A549 (cell line): ENCODE measurements at regions not wholly inside any gene's neighbourhood (a gene's known extent, or its start where the extent isn't known, plus 50 kb on each side); places are given as distances from the start of the nearest gene placed in this dataset.

Experiments used
- ATAC-seq, 2 experiments: fragments of 200-7000 bp in 1 of 2; fragments of >200 bp in 1 of 2; cut with Nextera tagmentation in 1 of 2; cut with Tn5 transposase in 1 of 2; 3 replicates each; pipeline versions ENCODE4 v1.8.0 to v1.9.1; 2018 to 2020; ENCODE audit warnings: mild to moderate bottlenecking in 1 of 2, moderate library complexity in 1 of 2
- CTCF ChIA-PET: fragments of 300-600 bp; sonication (Branson Sonifier 250); formaldehyde crosslinking; extraction: SDS; loops from one replicate; lab custom pipeline; 2021; ENCODE audit warnings: antibody characterized with exemption, inconsistent platforms; lab: Yijun Ruan, JAX
- POLR2A ChIA-PET: fragments of 350-600 bp; formaldehyde crosslinking; extraction: SDS; loops from one replicate; lab custom pipeline; 2021; ENCODE audit warnings: antibody characterized with exemption, inconsistent platforms; lab: Yijun Ruan, JAX
- DNase-seq, 2 experiments: peaks; one replicate each; pipeline versions ENCODE4 v3.0.0 to v3.0.0-alpha.2; 2011 to 2016; ENCODE audit warnings: low read depth in 1 of 2, low spot score in 1 of 2
- FAIRE-seq: peaks from 2 replicates; lab custom pipeline; 2011; peaks lifted over from hg19 to GRCh38; lab: Jason Lieb, UNC
- H3K27ac ChIP-seq, 2 experiments: fragments of >200 bp; sonication (Bioruptor Twin); formaldehyde crosslinking; 3 replicates each; pipeline ENCODE4 v1.5.1; 2016 to 2017
- H3K4me1 ChIP-seq: fragments of >200 bp; sonication (Bioruptor Twin); formaldehyde crosslinking; 3 replicates; pipeline ENCODE4 v1.6.1; 2016
- H3K4me2 ChIP-seq: fragments of >200 bp; sonication (Bioruptor Twin); formaldehyde crosslinking; 3 replicates; pipeline ENCODE4 v1.6.1; 2016
- H3K4me3 ChIP-seq: fragments of >200 bp; sonication (Bioruptor Twin); formaldehyde crosslinking; 3 replicates; pipeline ENCODE4 v1.5.1; 2016
- H3K9me3 ChIP-seq: fragments of >200 bp; sonication (Bioruptor Twin); formaldehyde crosslinking; 3 replicates; pipeline ENCODE4 v1.6.1; 2016
- BCL3 ChIP-seq: fragments of >200 bp; sonication (Bioruptor Twin); formaldehyde crosslinking; IDR thresholded peaks from 3 replicates; pipeline ENCODE4 v1.6.1; 2016
- CBX2 ChIP-seq: fragments of 200-600 bp; sonication (generic); IDR thresholded peaks from 2 replicates; pipeline ENCODE4 v1.6.1; 2016; ENCODE audit warnings: low read depth, mild to moderate bottlenecking, borderline replicate concordance
- CHD2 ChIP-seq: fragments of 150-350 bp; IDR thresholded peaks from 2 replicates; pipeline ENCODE4 v1.6.1; 2014; ENCODE audit warnings: low read length; ENCODE audit not compliant: partially characterized antibody
- CHD4 ChIP-seq: fragments of 200-600 bp; sonication (generic); IDR thresholded peaks from 2 replicates; pipeline ENCODE4 v1.6.1; 2016; ENCODE audit warnings: antibody characterized with exemption, mild to moderate bottlenecking, borderline replicate concordance
- CTCF ChIP-seq: fragments of >200 bp; sonication (Bioruptor Twin); formaldehyde crosslinking; IDR thresholded peaks from 3 replicates; pipeline ENCODE4 v1.5.1; 2016
- E2F6 ChIP-seq: IDR thresholded peaks from 2 replicates; pipeline ENCODE4 v1.6.1; 2012; ENCODE audit warnings: low read depth, borderline replicate concordance
- EHMT2 ChIP-seq: fragments of 200-600 bp; sonication (generic); IDR thresholded peaks from 2 replicates; pipeline ENCODE4 v1.6.1; 2016; ENCODE audit warnings: antibody characterized with exemption, low read depth, mild to moderate bottlenecking, moderate library complexity
- ELK1 ChIP-seq: fragments of 150-350 bp; IDR thresholded peaks from 2 replicates; pipeline ENCODE4 v1.6.1; 2014; ENCODE audit warnings: low read depth, mild to moderate bottlenecking, low read length
- ESRRA ChIP-seq: fragments of 150-350 bp; IDR thresholded peaks from 2 replicates; pipeline ENCODE4 v1.6.1; 2014; ENCODE audit warnings: mild to moderate bottlenecking, low read length, borderline replicate concordance
- HEYL ChIP-seq: fragments of 250-450 bp; sonication (Bioruptor Pico); IDR thresholded peaks from 2 replicates; pipeline ENCODE4 v1.8.0; 2021; ENCODE audit warnings: mild to moderate bottlenecking, moderate library complexity
- KDM1A ChIP-seq: fragments of 200-600 bp; sonication (generic); IDR thresholded peaks from 2 replicates; pipeline ENCODE4 v1.6.1; 2016; ENCODE audit warnings: low read depth, mild to moderate bottlenecking
- MAFK ChIP-seq: fragments of 450-650 bp; IDR thresholded peaks from 2 replicates; pipeline ENCODE4 v1.6.1; 2014; ENCODE audit not compliant: partially characterized antibody
- MAX ChIP-seq: IDR thresholded peaks from 2 replicates; pipeline ENCODE4 v1.6.1; 2012
- MAZ ChIP-seq: fragments of 150-350 bp; IDR thresholded peaks from 2 replicates; pipeline ENCODE4 v1.6.1; 2014; ENCODE audit warnings: antibody characterized with exemption, low read depth, low read length, borderline replicate concordance
- MYC ChIP-seq: IDR thresholded peaks from 2 replicates; pipeline ENCODE4 v1.6.1; 2012; ENCODE audit warnings: mild to moderate bottlenecking, inconsistent platforms, low read length, improper control_type of control experiment, borderline replicate concordance
- NPAS2 ChIP-seq: fragments of 250-450 bp; sonication (Bioruptor Pico); IDR thresholded peaks from 2 replicates; pipeline ENCODE4 v1.8.0; 2022; ENCODE audit warnings: mild to moderate bottlenecking, moderate library complexity, borderline replicate concordance
- PBX3 ChIP-seq: IDR thresholded peaks from 2 replicates; pipeline ENCODE4 v1.6.1; 2012
- RCOR1 ChIP-seq: fragments of 150-350 bp; IDR thresholded peaks from 2 replicates; pipeline ENCODE4 v1.6.1; 2014; ENCODE audit warnings: antibody characterized with exemption, low read length, low read depth
- REST ChIP-seq: fragments of 200-600 bp; sonication (generic); IDR thresholded peaks from 2 replicates; pipeline ENCODE4 v1.6.1; 2016; ENCODE audit warnings: antibody characterized with exemption, mild to moderate bottlenecking, moderate library complexity
- RFX5 ChIP-seq: fragments of 450-650 bp; IDR thresholded peaks from 2 replicates; pipeline ENCODE4 v1.7.1; 2014; ENCODE audit warnings: antibody characterized with exemption, mild to moderate bottlenecking, moderate library complexity
- SMC3 ChIP-seq: fragments of >200 bp; sonication (Bioruptor Twin); formaldehyde crosslinking; IDR thresholded peaks from 3 replicates; pipeline ENCODE4 v1.6.1; 2018; ENCODE audit warnings: inconsistent platforms
- TFCP2L1 ChIP-seq: fragments of 250-450 bp; sonication (Bioruptor Pico); IDR thresholded peaks from 2 replicates; pipeline ENCODE4 v1.5.0; 2021; ENCODE audit warnings: mild to moderate bottlenecking
- TP53 ChIP-seq: fragments of 250-450 bp; sonication (Bioruptor Pico); IDR thresholded peaks from 2 replicates; pipeline ENCODE4 v1.5.0; 2021; ENCODE audit warnings: mild to moderate bottlenecking, moderate library complexity
- USF2 ChIP-seq: fragments of 450-650 bp; IDR thresholded peaks from 2 replicates; pipeline ENCODE4 v1.6.1; 2014; ENCODE audit warnings: antibody characterized with exemption
- ZC3H11A ChIP-seq: fragments of 450-650 bp; IDR thresholded peaks from 2 replicates; pipeline ENCODE4 v1.6.1; 2014; ENCODE audit warnings: antibody characterized with exemption, mild to moderate bottlenecking
- ZFP36 ChIP-seq: fragments of 450-650 bp; IDR thresholded peaks from 2 replicates; pipeline ENCODE4 v1.6.1; 2014; ENCODE audit warnings: borderline replicate concordance; ENCODE audit not compliant: partially characterized antibody
- ZNF302 ChIP-seq: fragments of 250-450 bp; sonication (Bioruptor Pico); IDR thresholded peaks from 2 replicates; pipeline ENCODE4 v1.9.0; 2021; ENCODE audit warnings: inconsistent platforms, mild to moderate bottlenecking, moderate library complexity
- ZSCAN20 ChIP-seq: fragments of 250-450 bp; sonication (Bioruptor Pico); IDR thresholded peaks from 2 replicates; pipeline ENCODE4 v1.8.0; 2022; ENCODE audit warnings: mild to moderate bottlenecking, moderate library complexity
- WGBS: methylation state at CpG from one replicate; pipeline ENCODE4 v1.1.6; 2017; ENCODE audit errors: missing lambda C conversion rate; 5-methylcytosine and 5-hydroxymethylcytosine counted together

GRCh38 chr9:108016446-108016845 is 526.9 kb upstream of the KLF4 start:
- TF ChIP-seq TP53 (CRISPR knock-in tag) = no peak
- no peak for TF ChIP-seq ZSCAN20
- TF ChIP-seq ESRRA = no peak
- TF ChIP-seq MAX = no peak
- TF ChIP-seq PBX3 = no peak
- no peak for TF ChIP-seq ZNF302 (CRISPR knock-in tag)
- no peak for TF ChIP-seq MAZ
- TF ChIP-seq SMC3 = no peak
- TF ChIP-seq RFX5 = no peak
- no peak for TF ChIP-seq ELK1
- no peak for TF ChIP-seq E2F6
- TF ChIP-seq NPAS2 = no peak
- TF ChIP-seq CHD4 = no peak
- TF ChIP-seq MYC = no peak
- no peak for TF ChIP-seq BCL3
- TF ChIP-seq CHD2 = no peak
- no peak for TF ChIP-seq ZFP36
- TF ChIP-seq CBX2 = no peak
- TF ChIP-seq KDM1A = no peak
- no peak for TF ChIP-seq RCOR1
- ChIA-PET POLR2A (no interaction called here), CTCF (interaction anchor here (1.6 kb wide), 1 partner anchor 15 kb away, joined by 5 read pairs; no protein-coding TSS in a partner anchor)
- no peak for ATAC-seq
- FAIRE-seq = no peak
- Histone ChIP-seq H3K4me3 (no peak overlapping the region), H3K4me1 (peaks cover 9% of the 10 kb centered on the region; the same call in 2 of the 3 replicates), H3K9me3 (no peaks in the 10 kb centered on the region), H3K27ac (no peak overlapping the region), H3K4me2 (no peak overlapping the region)
- 72% methylated on average over 3 of the region's 3 CpGs for WGBS
- DNase-seq = no peak

GRCh38 chr9:108015690-108016089 is 526.1 kb upstream of the KLF4 start:
- POLR2A ChIA-PET = no interaction called here
- DNase-seq = no peak
- Histone ChIP-seq H3K4me3 (no peak overlapping the region), H3K27ac (no peak overlapping the region), H3K4me1 (peaks cover 9% of the 10 kb centered on the region; the same call in 2 of the 3 replicates), H3K4me2 (no peak overlapping the region), H3K9me3 (no peaks in the 10 kb centered on the region)
- WGBS = 81% methylated on average over 5 of the region's 5 CpGs
- no peak for FAIRE-seq
- CTCF ChIA-PET = no interaction called here
- no peak for ATAC-seq
- TF ChIP-seq CTCF (no peak), RCOR1 (no peak), ZC3H11A (no peak), REST (no peak), USF2 (no peak), MAFK (no peak), TFCP2L1 (CRISPR knock-in tag) (no peak), EHMT2 (no peak), HEYL (no peak), ELK1 (no peak)
